HG03342 (cell line): ENCODE measurements at regions not wholly inside any gene's neighbourhood (a gene's known extent, or its start where the extent isn't known, plus 50 kb on each side); places are given as distances from the start of the nearest gene placed in this dataset.

ENCODE experiments used
- ATAC-seq: cut with Tn5 transposase; IDR thresholded peaks from one replicate; pipeline ENCODE4 v1.9.1; 2021; ENCODE audit warnings: mild to moderate bottlenecking, moderate library complexity; ENCODE audit not compliant: unreplicated experiment

DNA sequence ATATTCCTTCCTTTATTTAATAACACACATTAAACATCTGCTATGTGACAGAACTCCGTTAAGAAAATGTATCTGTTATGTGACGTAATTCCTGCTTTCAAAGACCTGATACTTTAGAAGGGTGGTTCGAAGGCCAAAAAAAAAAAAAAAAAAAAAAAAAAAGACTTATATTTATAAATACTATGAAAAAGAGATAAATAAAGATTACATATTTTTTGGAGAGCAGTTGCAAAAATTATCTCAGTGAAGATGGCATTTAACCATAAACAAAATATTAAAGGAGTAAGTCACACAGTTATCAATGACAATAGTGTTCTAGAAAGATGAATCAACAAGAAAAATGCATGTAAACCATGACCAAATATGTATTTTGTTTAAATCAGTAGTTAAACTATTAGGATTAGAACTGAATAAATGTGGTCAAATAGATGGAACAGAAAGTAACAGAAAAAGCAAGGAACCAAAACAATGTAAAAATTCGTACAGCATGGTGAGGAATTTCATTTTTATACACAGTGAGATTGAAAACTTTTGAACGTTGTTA, 612.3 kb upstream of the SLITRK5 start:
- no peak for ATAC-seq

DNA sequence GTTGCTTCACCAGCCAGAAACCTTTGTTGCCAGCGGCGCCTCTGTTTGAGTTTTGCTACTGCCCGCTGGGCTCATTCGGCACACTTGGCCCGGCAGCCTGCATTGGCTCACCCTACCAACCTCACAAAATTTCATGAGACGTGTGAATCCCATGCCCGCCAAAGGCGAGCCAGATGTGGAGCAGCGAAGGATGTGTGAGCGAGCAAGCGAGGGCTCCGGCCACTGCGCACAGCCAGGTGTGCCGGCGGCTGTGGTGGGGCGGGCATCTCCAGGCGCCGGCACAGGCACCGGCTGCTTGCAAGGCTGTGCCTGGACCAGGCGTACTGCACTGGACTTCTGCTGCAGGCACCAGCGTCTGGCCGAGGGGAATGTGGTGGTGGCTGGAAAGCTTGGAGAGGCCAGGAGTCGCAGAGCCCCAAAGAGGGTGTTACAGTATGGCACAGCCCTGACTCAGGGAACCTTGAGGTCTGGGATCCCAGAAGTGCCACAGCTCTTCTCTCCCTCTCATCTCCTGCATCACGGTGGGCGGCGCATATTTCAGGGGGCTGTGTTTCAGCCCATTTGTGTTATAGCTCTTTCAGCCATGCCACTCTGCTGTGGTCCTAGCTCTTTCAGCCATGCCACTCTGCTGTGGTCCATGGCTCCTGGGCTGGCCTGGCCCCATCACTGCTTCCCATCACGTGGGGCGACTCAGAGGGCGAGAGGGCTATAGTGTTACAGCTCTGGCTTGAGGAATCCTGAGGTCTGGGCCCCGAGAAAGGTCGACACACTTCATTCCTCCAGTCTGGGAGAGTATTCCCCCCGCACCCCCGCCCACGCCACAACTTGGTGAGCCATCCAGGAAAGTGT, 592.0 kb upstream of the SLITRK5 start:
- ATAC-seq = no peak

DNA sequence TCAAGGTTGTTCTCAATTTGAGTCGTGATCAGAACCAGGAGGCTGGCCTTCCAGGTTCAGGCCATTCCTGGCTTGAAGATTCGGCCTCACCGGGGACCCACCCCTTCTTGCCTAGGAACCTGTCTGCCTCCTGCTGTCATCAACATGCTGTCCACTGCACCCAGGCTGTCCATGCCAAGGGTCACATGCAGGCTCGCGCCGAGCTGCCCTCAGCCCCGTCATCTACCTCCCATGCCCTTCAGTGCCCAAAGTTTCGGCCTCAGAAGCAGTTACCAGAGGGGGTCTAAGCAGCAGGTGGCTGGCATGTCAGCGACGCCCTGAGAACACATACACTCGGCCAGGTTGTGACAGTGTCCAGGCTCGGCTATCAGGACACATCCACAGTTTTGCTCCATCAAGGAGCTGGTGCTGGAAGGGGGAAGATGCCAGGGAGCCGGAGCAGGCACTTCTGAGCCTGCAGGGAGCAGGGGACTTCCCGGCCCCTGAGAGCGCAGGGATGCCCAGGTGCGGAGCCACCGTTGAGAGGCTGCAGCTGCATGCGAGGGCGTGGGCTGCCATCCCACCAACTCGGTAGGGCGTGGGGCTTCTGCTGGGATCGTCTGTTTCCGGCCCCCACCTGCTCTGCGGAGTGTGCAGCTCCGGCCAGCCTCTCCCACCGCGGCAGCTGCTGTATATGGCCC, 590.9 kb upstream of the SLITRK5 start:
- ATAC-seq = no peak

DNA sequence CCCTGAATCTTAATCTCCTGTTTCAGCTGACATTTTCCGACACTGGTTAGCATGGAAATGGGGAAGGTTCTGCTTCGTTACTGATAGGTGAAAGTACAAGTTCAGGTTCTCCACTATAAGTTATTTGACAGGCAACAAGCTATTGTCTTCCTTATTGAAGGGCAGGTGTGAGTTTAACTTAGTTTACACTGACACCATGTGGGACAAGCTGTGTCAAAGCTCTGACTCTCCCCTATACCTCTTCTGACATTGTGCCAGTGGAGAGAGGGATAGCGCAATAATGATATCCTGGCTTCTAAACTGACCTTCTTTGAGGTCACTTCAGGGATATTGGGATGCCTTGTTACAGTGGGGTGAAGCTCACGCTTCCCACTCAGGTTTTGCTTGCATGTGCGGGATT, 587.0 kb upstream of the SLITRK5 start:
- no peak for ATAC-seq

DNA sequence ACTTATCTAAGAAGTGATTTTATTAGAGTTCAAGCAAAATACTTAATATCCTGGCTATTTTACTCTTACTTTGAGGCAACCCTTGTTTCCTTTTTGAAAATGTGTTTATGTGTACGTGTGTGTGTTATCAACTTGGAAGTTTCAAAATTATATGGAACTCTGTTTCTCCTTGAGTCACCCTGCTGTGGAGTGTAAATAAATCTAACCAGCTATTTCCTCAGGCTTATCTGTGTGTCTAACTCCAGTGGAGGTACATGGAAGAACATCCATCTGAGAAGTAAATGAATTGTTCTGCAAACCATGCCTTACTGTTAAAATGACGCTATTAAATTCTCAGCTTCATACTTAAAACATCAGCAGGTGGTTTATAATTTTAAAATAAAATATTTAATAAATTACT, 583.4 kb upstream of the SLITRK5 start:
- ATAC-seq = no peak

DNA sequence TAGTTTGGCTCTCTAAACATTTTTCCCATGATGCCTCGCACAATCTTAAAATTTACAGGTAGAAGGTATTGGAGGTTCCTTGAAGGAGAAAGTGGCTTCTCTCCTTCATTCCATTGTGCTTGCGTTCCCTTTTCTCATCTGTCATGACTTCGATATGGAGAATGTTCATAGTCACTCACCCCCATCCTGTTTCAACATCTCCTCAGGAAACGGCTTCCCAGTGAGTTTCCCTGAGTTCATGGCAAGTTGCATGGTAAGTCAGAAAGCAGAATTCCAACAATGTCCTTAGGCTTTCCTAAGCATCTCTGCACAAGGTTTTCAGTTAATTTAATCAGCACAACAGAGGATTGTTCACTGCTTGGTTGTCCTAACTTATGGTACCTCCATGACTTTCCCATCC, 581.8 kb upstream of the SLITRK5 start:
- no peak for ATAC-seq

DNA sequence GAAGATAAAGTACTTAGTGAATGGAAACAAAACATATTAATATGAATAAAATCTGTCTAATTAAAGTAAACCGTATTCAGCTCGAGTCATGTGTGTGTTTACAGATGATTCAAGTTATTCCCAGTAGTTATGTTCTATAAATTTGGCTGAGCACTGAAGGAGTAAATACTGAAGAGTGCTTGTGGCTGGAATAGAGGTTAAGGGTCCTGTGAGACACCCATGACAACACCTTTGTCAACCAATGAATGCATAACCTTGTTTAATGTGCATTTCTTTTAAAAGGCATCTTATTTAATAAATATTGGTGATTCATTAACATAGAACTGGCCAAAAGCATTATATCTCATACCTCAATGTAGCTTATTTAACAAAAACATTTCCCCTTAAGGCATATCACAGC, 577.8 kb upstream of the SLITRK5 start:
- no peak for ATAC-seq

DNA sequence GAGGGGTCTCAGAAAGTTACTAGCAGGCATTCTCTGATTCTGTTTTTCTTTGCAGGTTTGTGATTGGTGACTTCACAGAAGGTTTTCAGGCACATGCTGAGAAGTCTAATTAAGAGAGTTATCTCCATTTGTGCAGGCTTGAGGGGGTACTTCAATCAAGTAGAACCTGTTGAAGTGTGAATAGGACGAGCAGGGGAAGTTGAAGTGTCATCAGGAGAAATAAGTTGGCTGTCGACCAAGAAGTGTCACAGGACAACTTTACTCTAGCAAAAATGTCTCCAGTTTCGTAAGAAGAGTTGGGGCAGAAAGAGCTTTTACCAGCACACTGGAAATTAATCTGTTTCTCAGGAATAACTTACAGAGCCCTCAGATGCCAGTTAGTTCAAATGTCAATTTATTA, 576.5 kb upstream of the SLITRK5 start:
- no peak for ATAC-seq

DNA sequence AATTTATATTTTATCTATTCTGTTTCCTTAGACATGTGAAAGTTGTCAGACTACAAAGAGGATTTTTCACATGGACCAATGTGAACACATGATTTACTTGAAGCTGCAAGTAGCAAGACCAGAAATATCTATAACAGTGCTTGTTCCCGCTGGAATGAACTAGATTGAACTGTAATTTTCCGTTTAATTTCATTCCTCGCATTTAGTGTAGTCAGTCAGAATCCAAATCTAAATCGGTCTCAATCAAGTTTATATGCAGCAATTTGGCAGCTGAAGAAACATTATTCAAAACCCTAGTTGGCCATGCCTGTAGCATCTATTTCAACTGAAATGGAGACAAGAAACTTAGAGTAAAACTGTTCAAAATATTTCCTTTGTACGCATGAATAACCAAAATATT, 570.7 kb upstream of the SLITRK5 start:
- no peak for ATAC-seq

DNA sequence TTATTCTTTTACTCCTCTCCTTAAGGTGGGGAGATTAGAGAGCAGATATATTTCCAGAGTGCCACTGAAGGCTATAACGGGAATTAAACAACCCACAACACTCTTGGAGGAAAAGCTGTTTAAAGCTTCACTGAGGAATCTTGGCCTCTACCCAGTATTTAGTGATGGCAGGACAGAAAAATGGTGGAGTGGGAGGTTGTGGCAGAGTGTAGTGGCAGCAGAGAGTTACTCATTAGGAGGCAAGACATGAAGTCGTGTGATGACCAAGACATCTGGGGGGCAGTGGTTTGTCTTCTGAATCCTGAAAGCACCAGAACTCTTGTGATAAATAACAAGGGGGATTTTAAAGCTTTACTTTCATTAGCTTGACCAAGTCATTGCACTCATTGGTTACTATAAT, 563.5 kb upstream of the SLITRK5 start:
- no peak for ATAC-seq

DNA sequence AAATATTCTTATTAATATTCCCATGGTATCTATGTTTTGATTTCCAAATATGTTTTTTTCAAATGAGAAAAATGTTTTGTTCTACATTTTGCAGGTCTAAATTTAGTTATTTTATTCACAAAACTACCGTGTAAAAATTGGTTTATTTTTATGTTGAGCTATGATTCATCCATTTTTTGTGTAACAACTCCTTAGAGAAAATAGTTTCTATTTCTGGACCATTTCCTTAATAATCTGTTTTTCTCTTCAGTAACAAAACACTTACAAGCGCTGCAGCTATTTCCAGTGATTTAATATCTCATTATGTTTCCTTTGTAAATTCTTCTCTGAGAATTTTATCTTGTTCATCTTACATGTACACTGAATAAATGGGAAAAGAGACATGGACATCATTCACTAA, 550.7 kb upstream of the SLITRK5 start:
- ATAC-seq = no peak

DNA sequence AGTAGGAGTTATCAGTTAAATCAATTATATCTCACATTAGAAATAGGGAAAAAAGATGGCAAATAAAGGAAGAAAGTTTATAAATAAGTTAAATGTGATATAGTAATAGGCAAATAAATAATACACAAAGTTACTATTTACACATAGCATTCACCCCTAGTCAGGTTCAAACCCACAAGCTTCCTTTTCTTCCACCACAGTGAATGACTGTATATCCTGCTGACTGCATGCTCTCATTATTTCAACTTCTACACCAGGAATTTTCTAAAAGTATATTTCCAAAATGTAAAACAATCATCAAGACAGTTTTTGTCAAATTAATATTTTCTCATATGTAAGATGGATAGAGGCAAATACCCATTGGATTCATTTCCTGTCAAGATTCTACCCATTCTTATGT, 548.6 kb upstream of the SLITRK5 start:
- ATAC-seq = no peak

DNA sequence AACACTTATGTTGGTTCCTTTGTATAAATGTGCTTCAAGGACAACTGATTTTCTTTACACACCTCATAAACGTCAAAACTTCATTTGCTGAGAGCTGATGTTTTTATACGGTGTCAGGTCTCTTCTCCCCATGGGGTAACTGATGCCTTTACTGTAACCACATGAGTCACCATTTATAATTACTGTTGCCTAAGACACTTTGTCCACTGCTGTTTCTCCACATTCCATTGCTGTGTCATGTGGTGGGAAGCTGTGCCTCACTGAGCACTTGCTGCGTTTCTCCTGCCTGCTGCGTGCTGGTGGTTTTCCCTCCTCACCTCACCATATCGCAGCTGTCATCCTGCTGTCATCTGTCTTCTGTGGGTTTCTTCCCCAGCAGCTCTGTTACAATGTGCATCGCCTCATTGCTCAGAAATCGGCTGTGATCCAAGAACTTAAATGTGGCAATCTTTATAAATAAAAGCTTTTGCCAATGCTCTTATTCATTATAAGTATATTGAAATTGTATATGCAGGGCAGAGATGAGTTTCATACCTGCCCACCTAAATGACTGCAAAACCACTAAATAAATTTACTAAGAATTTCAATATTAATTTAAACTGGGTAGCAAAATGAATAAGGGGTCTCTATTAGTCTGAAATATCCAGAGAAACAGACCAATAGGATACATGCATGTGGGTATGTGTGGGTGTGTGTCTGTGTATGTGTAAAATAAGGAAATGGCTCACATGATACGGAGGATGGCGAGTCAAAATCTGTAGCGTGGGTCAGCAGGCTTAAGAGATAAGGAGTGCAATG, 547.0 kb upstream of the SLITRK5 start:
- ATAC-seq = no peak

DNA sequence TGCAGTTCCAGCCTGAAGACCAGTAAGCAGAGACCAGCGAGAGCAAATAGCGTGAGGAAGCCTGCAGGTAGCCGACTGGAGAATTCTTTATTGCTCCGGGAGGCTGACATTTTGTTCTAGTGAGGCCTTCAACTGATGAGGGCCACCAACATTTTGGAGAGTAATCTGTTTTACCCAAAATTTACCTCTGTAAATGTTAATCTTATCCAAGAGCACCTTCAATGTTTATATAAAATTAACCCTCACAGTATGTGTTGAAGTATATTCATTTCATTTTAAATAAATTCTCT, 546.4 kb upstream of the SLITRK5 start:
- no peak for ATAC-seq

DNA sequence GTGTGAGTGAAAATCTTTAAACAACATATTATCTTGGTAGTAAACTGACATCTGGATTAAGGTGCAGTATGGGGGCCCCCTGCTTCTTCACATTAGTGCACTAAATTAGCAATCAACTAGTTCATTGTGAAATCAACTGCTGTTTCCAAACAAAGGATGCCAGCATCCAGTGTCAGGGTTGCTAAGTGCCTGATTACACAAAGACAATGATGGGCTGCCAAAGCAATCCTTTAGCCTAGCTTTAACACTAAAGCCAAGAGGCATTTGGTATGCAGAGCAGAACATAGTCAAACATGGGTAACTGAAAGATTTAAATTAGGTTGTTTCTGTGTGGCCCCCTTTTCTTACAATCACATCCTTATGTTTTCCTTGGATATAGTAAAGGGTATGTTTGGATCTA, 543.1 kb upstream of the SLITRK5 start:
- no peak for ATAC-seq

DNA sequence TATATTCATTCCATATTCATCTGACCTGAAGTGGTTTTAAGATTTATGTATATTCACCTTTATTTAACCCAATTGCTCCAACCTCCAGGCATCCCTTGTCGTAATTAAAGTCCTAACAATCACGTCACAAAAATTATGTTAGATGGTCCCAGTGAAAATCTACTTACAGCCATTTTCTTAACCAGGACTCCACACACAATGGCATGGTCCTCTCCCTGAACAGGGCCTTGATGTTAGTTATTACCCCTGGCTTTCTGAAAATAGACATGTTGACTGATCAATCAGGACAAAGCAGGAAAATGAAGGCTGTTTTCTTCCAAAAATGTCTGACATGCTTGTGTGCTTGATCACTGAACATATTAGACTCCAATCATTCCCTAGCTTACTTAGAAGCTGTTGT, 542.7 kb upstream of the SLITRK5 start:
- ATAC-seq = no peak

DNA sequence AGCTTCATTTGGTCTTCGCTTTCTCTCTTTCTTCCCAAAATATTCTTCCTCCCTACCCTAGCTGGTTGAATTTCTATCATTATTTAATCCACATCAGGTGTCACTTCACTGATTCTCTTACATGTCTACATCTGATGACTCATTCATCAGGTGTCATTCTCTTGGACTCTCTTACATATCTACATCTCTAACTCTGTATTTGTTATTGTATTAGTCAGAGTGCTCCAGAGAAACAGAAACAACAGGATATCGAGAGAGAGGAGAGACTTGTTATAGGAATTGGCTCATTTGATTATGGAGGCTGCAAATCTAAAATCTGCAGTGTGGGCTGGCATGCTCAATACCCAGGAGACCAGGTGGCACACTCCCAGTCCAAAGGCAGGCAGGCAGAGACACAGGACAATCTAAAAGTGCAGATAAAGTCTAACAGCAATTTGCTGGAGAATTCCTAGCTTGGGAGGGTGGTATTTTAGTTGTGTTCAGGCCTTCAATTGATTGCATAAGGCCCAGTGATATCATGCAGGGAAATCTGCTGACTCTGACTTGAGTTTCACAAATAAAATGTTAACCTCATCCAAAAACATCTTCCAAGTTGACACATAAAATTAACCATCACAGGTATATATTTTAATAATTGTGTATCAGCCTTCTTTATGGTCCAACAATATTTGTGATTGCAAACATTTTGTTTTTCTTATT, 541.4 kb upstream of the SLITRK5 start:
- ATAC-seq = no peak

DNA sequence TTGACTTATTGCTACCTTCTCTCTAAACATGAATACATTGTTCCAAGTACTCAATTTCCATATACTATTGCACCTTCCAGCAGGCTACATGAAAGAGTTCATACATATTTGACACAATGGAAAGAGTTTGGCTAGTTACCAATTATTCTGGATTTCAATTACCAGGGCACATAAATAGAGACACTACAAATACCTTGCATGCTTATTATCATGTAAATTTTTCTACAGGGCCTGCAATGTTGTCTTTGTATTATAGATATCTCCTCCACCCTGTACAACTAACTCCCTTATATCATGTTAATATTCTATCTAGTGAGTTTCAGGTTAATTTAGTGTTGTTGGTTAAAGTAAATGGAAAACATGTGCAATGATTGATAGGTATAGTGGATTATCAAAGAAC, 540.7 kb upstream of the SLITRK5 start:
- ATAC-seq = no peak

DNA sequence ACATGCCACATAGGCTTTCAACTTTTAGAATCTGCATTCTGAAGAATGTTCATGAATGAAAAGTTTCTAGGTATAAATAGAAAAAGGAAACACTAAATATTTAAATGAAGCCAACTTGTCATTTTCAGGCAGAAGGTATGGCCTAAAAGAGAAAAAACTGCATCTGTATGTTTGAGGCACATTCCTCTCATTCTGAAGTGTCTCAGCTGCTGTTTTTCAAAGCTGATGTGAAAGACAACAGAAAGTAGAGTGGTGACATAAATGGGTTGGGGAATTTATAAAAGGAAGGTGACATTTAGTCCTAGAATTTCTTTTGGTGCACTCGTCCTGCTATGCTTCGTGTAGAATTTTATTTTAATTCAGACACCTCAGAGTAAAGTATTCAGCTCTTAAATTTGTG, 539.6 kb upstream of the SLITRK5 start:
- ATAC-seq = no peak

DNA sequence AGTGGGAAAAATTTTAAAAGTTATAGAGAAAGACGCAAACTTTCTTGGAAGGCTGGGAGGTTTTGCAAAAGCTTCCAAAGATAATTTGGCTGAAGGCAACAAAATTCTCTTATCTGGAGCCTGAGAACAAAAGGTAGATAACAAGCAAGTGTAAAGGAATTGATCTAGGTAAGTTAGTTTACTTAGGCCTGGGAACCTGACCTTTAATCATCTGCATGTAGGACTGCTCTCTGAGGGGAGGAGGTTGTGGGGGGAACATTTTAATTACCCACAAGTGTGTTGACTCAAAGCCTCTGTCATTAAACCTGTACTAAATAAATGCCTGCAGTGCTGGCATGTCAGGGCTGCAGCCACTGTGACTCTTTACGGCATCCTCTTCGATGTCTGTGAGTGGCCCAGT, 532.3 kb upstream of the SLITRK5 start:
- ATAC-seq = no peak

DNA sequence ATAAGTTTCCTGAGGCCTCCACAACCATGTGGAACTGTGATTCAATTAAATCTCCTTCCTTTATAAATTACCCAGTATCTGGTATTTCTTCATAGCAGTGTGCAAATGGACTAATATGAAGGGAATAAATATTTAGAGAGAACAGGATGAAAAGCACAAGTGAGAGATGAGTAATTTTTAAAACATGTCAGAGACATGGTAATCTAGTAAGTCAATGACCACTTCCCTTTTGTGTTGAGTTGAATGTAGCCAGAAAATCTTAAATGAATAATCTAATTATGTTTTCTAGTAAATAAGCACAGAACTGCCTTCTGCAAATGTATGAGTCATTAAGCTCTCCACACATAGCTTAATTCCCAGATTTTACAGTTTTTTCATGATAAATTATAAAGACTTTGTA, 524.1 kb upstream of the SLITRK5 start:
- ATAC-seq = no peak
